Keratinocyte (primary cell): ENCODE measurements at regions not wholly inside any gene's neighbourhood (a gene's known extent, or its start where the extent isn't known, plus 50 kb on each side); places are given as distances from the start of the nearest gene placed in this dataset.

Experiments used
- DNase-seq: peaks from one replicate; pipeline ENCODE4 v3.0.0-alpha.2; 2011; ENCODE audit warnings: low read depth, missing footprints, low spot score
- FAIRE-seq: peaks from 2 replicates; lab custom pipeline; 2011; peaks lifted over from hg19 to GRCh38; lab: Jason Lieb, UNC
- H2AFZ ChIP-seq: 2 replicates; pipeline ENCODE4 v1.6.0; 2012; ENCODE audit warnings: low read length, control low read depth, inconsistent platforms; ENCODE audit not compliant: control insufficient read depth
- H3K27ac ChIP-seq: 2 replicates; pipeline ENCODE4 v1.5.1; 2011; ENCODE audit warnings: low read length; ENCODE audit not compliant: control insufficient read depth, insufficient read depth
- H3K27me3 ChIP-seq: 3 replicates; pipeline ENCODE4 v1.6.0; 2011; ENCODE audit warnings: low read length; ENCODE audit not compliant: control insufficient read depth, insufficient read depth; ENCODE audit errors: extremely low read depth
- H3K36me3 ChIP-seq, 2 experiments: 2 replicates in 1 of 2; 3 replicates in 1 of 2; pipeline ENCODE4 v1.5.1; 2011; ENCODE audit warnings: low read length in 2 of 2, mild to moderate bottlenecking in 1 of 2; ENCODE audit not compliant: control insufficient read depth in 2 of 2, insufficient read depth in 2 of 2; ENCODE audit errors: extremely low read depth in 1 of 2
- H3K4me1 ChIP-seq: 3 replicates; pipeline ENCODE4 v1.5.1; 2011; ENCODE audit warnings: low read length; ENCODE audit not compliant: control insufficient read depth, insufficient read depth; ENCODE audit errors: extremely low read depth
- H3K4me2 ChIP-seq: 3 replicates; pipeline ENCODE4 v1.6.0; 2011; ENCODE audit warnings: low read depth, low read length; ENCODE audit not compliant: control insufficient read depth, insufficient read depth; ENCODE audit errors: extremely low read depth
- H3K4me3 ChIP-seq, 3 experiments: fragments of 200-600 bp in 1 of 3; sonication (generic) in 1 of 3; 2 replicates in 2 of 3; 3 replicates in 1 of 3; pipeline ENCODE4 v1.5.1; 2011 to 2016; ENCODE audit warnings: low read length in 3 of 3, mild to moderate bottlenecking in 3 of 3, control low read depth in 2 of 3, inconsistent platforms in 1 of 3, low read depth in 1 of 3, mixed read lengths in 1 of 3, mixed run types in 1 of 3, moderate library complexity in 1 of 3; ENCODE audit not compliant: control insufficient read depth in 2 of 3, insufficient read depth in 2 of 3; ENCODE audit errors: extremely low read depth in 1 of 3
- H3K79me2 ChIP-seq: 2 replicates; pipeline ENCODE4 v1.6.0; 2012; ENCODE audit warnings: low read length; ENCODE audit not compliant: control insufficient read depth, insufficient read depth
- H3K9ac ChIP-seq: 3 replicates; pipeline ENCODE4 v1.6.0; 2011; ENCODE audit warnings: low read length; ENCODE audit not compliant: control insufficient read depth, insufficient read depth; ENCODE audit errors: extremely low read depth
- H3K9me1 ChIP-seq: 3 replicates; pipeline ENCODE4 v1.6.0; 2011; ENCODE audit warnings: low read length; ENCODE audit not compliant: control insufficient read depth, insufficient read depth; ENCODE audit errors: extremely low read depth
- H3K9me3 ChIP-seq: 2 replicates; pipeline ENCODE4 v1.5.1; 2012; ENCODE audit warnings: low read depth, low read length; ENCODE audit not compliant: control insufficient read depth
- H4K20me1 ChIP-seq: 3 replicates; pipeline ENCODE4 v1.6.0; 2011; ENCODE audit warnings: low read length; ENCODE audit not compliant: control insufficient read depth, insufficient read depth; ENCODE audit errors: extremely low read depth
- EZH2 ChIP-seq: IDR thresholded peaks from one replicate; pipeline ENCODE4 v1.6.1; 2012; ENCODE audit warnings: inconsistent platforms, mild to moderate bottlenecking, low read length, moderate library complexity
- dilution Hi-C: fragments of 300-500 bp; cut with MboI; formaldehyde crosslinking; loops from one replicate; pipeline ENCODE4 v1.7.0; 2020; ENCODE audit warnings: low sequenced_read_pairs; ENCODE audit not compliant: extremely low pct_ligation_motif_present
- TF ChIP-seq, protein P1 (sequence below), 3 experiments: IDR thresholded peaks in 1 of 3; conservative IDR thresholded peaks in 1 of 3; optimal IDR thresholded peaks in 1 of 3; 2 replicates in 2 of 3; 3 replicates in 1 of 3; pipeline versions ENCODE3 to v1.5.1; 2011; ENCODE audit warnings: low read length in 3 of 3, mild to moderate bottlenecking in 3 of 3, moderate library complexity in 2 of 3, control low read depth in 1 of 3, inconsistent platforms in 1 of 3; ENCODE audit not compliant: insufficient read depth in 2 of 3; ENCODE audit errors: extremely low read depth in 1 of 3

DNA sequence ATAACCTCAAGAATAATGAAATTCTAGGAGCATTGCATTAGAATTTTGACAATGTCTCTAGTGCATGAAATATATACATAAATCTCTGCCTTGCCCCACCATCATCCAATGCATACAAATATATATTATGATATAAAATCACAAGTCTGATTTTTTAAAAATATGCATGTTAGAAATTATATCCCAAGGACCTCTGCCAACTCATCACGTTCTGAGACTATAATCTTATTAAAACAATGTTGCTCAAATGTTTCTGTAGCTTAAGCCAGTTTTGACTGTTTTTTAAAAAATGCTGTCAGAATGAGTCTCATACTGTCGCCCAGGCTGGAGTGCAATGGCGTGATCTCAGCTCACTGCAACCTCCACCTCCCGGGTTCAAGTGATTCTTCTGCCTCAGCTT, 287.0 kb upstream of the SOX4 start:
- Histone ChIP-seq H2AFZ (no peak overlapping the region), H3K4me2 (no peak overlapping the region), H3K79me2 (no peaks in the 10 kb centered on the region), H4K20me1 (no peaks in the 10 kb centered on the region), H3K4me1 (no peaks in the 10 kb centered on the region), H3K4me3 (no peak overlapping the region), H3K9ac (no peak overlapping the region), H3K36me3 (no peaks in the 10 kb centered on the region), H3K27ac (no peak overlapping the region), H3K9me3 (no peaks in the 10 kb centered on the region), H3K27me3 (no peaks in the 10 kb centered on the region), H3K9me1 (no peaks in the 10 kb centered on the region)
- dilution Hi-C loops, result no loop called here
- no peak for DNase-seq
- FAIRE-seq, result no peak
- TF ChIP-seq EZH2, result no peak
- TF ChIP-seq, protein P1, sequence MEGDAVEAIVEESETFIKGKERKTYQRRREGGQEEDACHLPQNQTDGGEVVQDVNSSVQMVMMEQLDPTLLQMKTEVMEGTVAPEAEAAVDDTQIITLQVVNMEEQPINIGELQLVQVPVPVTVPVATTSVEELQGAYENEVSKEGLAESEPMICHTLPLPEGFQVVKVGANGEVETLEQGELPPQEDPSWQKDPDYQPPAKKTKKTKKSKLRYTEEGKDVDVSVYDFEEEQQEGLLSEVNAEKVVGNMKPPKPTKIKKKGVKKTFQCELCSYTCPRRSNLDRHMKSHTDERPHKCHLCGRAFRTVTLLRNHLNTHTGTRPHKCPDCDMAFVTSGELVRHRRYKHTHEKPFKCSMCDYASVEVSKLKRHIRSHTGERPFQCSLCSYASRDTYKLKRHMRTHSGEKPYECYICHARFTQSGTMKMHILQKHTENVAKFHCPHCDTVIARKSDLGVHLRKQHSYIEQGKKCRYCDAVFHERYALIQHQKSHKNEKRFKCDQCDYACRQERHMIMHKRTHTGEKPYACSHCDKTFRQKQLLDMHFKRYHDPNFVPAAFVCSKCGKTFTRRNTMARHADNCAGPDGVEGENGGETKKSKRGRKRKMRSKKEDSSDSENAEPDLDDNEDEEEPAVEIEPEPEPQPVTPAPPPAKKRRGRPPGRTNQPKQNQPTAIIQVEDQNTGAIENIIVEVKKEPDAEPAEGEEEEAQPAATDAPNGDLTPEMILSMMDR (optimal IDR thresholded peaks at IDR 0.05 in 1 of 3, IDR thresholded peaks at IDR 0.05 in 1 of 3, conservative IDR thresholded peaks at IDR 0.05 in 1 of 3; ENCODE audit: extremely low read depth in 1 of 3, insufficient read depth in 2 of 3, low read length in 3 of 3), result no peak

DNA sequence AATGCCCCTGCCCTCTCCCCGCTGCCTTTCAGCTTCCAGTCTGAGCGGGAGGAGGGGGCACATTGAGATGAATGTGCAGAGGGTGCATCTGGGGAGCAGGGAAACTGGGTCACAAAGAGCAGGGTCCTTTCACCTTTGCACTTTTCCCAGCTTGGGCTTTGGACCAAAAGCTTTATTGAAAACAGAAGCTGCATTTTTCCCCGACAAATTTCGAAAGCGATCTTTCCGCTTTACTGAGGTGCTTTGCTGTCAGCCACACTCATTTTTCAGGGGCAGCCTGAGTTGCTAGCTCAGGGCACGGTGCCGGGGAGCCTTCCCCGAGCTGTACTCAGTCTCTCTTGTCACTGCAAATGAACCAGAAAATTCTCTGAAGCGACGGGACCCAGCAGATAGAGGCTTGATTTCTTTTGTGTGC, 283.7 kb upstream of the SOX4 start:
- Histone ChIP-seq H3K36me3 (no peaks in the 10 kb centered on the region), H3K9me1 (no peaks in the 10 kb centered on the region), H3K4me3 (no peak overlapping the region), H4K20me1 (no peaks in the 10 kb centered on the region), H3K4me1 (no peaks in the 10 kb centered on the region), H3K4me2 (no peak overlapping the region), H3K79me2 (no peaks in the 10 kb centered on the region), H3K27me3 (no peaks in the 10 kb centered on the region), H3K9ac (no peak overlapping the region), H3K27ac (no peak overlapping the region), H2AFZ (no peak overlapping the region), H3K9me3 (no peaks in the 10 kb centered on the region)
- TF ChIP-seq EZH2, result no peak
- TF ChIP-seq, protein P1 (optimal IDR thresholded peaks at IDR 0.05 in 1 of 3, IDR thresholded peaks at IDR 0.05 in 1 of 3, conservative IDR thresholded peaks at IDR 0.05 in 1 of 3; ENCODE audit: extremely low read depth in 1 of 3, insufficient read depth in 2 of 3, low read length in 3 of 3), result no peak
- no peak for FAIRE-seq
- dilution Hi-C loops, result no loop called here
- no peak for DNase-seq
